HUES6 (cell line): ENCODE measurements at regions not wholly inside any gene's neighbourhood (a gene's known extent, or its start where the extent isn't known, plus 50 kb on each side); places are given as distances from the start of the nearest gene placed in this dataset.
A peak's percentile ranks its signal among the peaks of the same experiment; 100 is the strongest.

Source experiments
- H3K27ac ChIP-seq: 2 replicates; pipeline ENCODE4 v1.7.0; 2013; ENCODE audit warnings: low read depth, mild to moderate bottlenecking, low read length, inconsistent platforms
- H3K27me3 ChIP-seq: 2 replicates; pipeline ENCODE4 v1.6.1; 2013; ENCODE audit warnings: low read length; ENCODE audit not compliant: control insufficient read depth, insufficient read depth
- H3K36me3 ChIP-seq: 2 replicates; pipeline ENCODE4 v1.6.1; 2013; ENCODE audit warnings: low read length; ENCODE audit not compliant: control insufficient read depth, insufficient read depth
- H3K4me1 ChIP-seq: 2 replicates; pipeline ENCODE4 v1.6.1; 2013; ENCODE audit warnings: low read length; ENCODE audit not compliant: control insufficient read depth, insufficient read depth
- H3K4me3 ChIP-seq: 2 replicates; pipeline ENCODE4 v1.5.1; 2013; ENCODE audit warnings: low read depth, low read length
- H3K9ac ChIP-seq: one replicate; pipeline ENCODE4 v1.6.1; 2013; ENCODE audit warnings: mild to moderate bottlenecking, low read length
- H3K9me3 ChIP-seq: 2 replicates; pipeline ENCODE4 v1.6.1; 2013; ENCODE audit warnings: low read depth, low read length; ENCODE audit not compliant: control insufficient read depth, insufficient read depth

- H3K27me3 ChIP-seq: peaks cover 23% of the 10 kb centered on the region
- peaks cover 6% of the 10 kb centered on the region; the same call in 1 of the 2 replicates for H3K4me1 ChIP-seq
- no peak overlapping the region for H3K27ac ChIP-seq
- 0 out of 2 replicates have a peak, but pooled peaks cover 4% of the 10 kb centered on the region for H3K9me3 ChIP-seq
- no peak overlapping the region for H3K4me3 ChIP-seq
- H3K9ac ChIP-seq: no peak overlapping the region
- no peaks in the 10 kb centered on the region for H3K36me3 ChIP-seq
Observed at GRCh38 chrX:39168609-39169008, 367.4 kb downstream of the MID1IP1 start.

- no peak overlapping the region for H3K9ac ChIP-seq
- 0 out of 2 replicates have a peak, but pooled peaks cover 4% of the 10 kb centered on the region for H3K9me3 ChIP-seq
- H3K36me3 ChIP-seq: no peaks in the 10 kb centered on the region
- no peak overlapping the region for H3K4me3 ChIP-seq
- H3K4me1 ChIP-seq: peaks cover 6% of the 10 kb centered on the region; the same call in 1 of the 2 replicates
- no peak overlapping the region for H3K27ac ChIP-seq
- H3K27me3 ChIP-seq: peaks cover 10% of the 10 kb centered on the region; the same call in 1 of the 2 replicates
Observed at GRCh38 chrX:39169976-39170375, 368.7 kb downstream of the MID1IP1 start.

DNA sequence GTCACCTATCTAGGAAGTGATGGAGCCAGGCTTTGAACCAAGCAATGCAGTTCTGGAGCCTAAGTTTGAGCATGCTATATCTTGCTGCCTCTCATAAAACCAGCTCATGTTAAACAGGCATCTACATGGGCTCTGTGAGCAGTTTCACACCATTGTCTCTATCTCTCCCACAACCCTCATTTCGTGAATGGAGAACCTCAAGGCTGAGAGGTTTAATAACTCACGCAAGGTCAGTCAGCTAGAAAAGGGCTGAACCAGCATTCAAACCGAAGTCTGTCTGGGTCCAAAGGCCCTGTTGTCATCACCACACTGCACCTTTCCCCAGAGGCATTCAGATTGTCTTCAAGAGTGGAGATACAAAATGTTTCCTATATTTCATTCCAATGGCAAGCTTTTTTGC is 369.2 kb downstream of the MID1IP1 start:
- Histone ChIP-seq H3K4me3 (no peak overlapping the region), H3K9me3 (0 out of 2 replicates have a peak, but pooled peaks cover 4% of the 10 kb centered on the region), H3K27ac (no peak overlapping the region), H3K36me3 (no peaks in the 10 kb centered on the region), H3K4me1 (peaks cover 6% of the 10 kb centered on the region; the same call in 1 of the 2 replicates), H3K9ac (no peak overlapping the region), H3K27me3 (peaks cover 5% of the 10 kb centered on the region; the same call in 1 of the 2 replicates)

GRCh38 chrX:39171686-39172085 is 370.4 kb downstream of the MID1IP1 start:
- Histone ChIP-seq H3K4me1 (peaks cover 14% of the 10 kb centered on the region), H3K9ac (no peak overlapping the region), H3K36me3 (no peaks in the 10 kb centered on the region), H3K27me3 (no peaks in the 10 kb centered on the region; the same call in 1 of the 2 replicates), H3K9me3 (0 out of 2 replicates have a peak, but pooled peaks cover 4% of the 10 kb centered on the region), H3K27ac (no peak overlapping the region), H3K4me3 (no peak overlapping the region)

GRCh38 chrX:39174241-39174771 is 373.0 kb downstream of the MID1IP1 start:
- Histone ChIP-seq H3K9ac (no peak overlapping the region), H3K4me1 (peaks cover 8% of the 10 kb centered on the region)

GRCh38 chrX:39174772-39175417 is 373.6 kb downstream of the MID1IP1 start:
- no peaks in the 10 kb centered on the region for H3K36me3 ChIP-seq
- H3K9ac ChIP-seq: no peak overlapping the region
- H3K27me3 ChIP-seq: no peaks in the 10 kb centered on the region; the same call in 1 of the 2 replicates
- peaks cover 8% of the 10 kb centered on the region for H3K4me1 ChIP-seq
- no peak overlapping the region for H3K27ac ChIP-seq
- no peak overlapping the region for H3K4me3 ChIP-seq
- H3K9me3 ChIP-seq: 0 out of 2 replicates have a peak, but pooled peaks cover 4% of the 10 kb centered on the region

More at GRCh38 chrX:39174241-39174771, 373.0 kb downstream of the MID1IP1 start:
- Histone ChIP-seq H3K9me3 (0 out of 2 replicates have a peak, but pooled peaks cover 4% of the 10 kb centered on the region), H3K27me3 (no peaks in the 10 kb centered on the region; the same call in 1 of the 2 replicates), H3K4me3 (no peak overlapping the region), H3K36me3 (no peaks in the 10 kb centered on the region), H3K27ac (no peak overlapping the region)

- Histone ChIP-seq H3K4me3 (no peak overlapping the region), H3K9ac (no peak overlapping the region), H3K36me3 (no peaks in the 10 kb centered on the region), H3K9me3 (0 out of 2 replicates have a peak, but pooled peaks cover 4% of the 10 kb centered on the region), H3K27ac (no peak overlapping the region), H3K27me3 (no peaks in the 10 kb centered on the region; the same call in 1 of the 2 replicates), H3K4me1 (peaks cover 8% of the 10 kb centered on the region)
Observed at GRCh38 chrX:39175418-39176057, 374.3 kb downstream of the MID1IP1 start.

- Histone ChIP-seq H3K36me3 (no peaks in the 10 kb centered on the region), H3K27me3 (no peaks in the 10 kb centered on the region; the same call in 1 of the 2 replicates), H3K9ac (no peak overlapping the region), H3K4me3 (no peak overlapping the region), H3K9me3 (0 out of 2 replicates have a peak, but pooled peaks cover 4% of the 10 kb centered on the region), H3K4me1 (peaks cover 8% of the 10 kb centered on the region), H3K27ac (no peak overlapping the region)
Observed at GRCh38 chrX:39176105-39176504, 374.8 kb downstream of the MID1IP1 start.

- H3K9me3 ChIP-seq: peaks cover 14% of the 10 kb centered on the region
- no peaks in the 10 kb centered on the region for H3K36me3 ChIP-seq
- H3K4me1 ChIP-seq: no peaks in the 10 kb centered on the region
- H3K4me3 ChIP-seq: no peak overlapping the region
- H3K9ac ChIP-seq: no peak overlapping the region
- H3K27me3 ChIP-seq: no peaks in the 10 kb centered on the region
- no peak overlapping the region for H3K27ac ChIP-seq
Observed at GRCh38 chrX:39189431-39189830, 388.2 kb downstream of the MID1IP1 start.

- Histone ChIP-seq H3K9ac (no peak overlapping the region), H3K4me3 (peak overlapping the region; percentile 13; the same call in 1 of the 2 replicates), H3K9me3 (no peaks in the 10 kb centered on the region), H3K27ac (no peak overlapping the region), H3K4me1 (peaks cover 25% of the 10 kb centered on the region), H3K27me3 (no peaks in the 10 kb centered on the region), H3K36me3 (no peaks in the 10 kb centered on the region)
Observed at GRCh38 chrX:39194673-39195072, 393.4 kb downstream of the MID1IP1 start.

- H3K27ac ChIP-seq: no peak overlapping the region
- no peaks in the 10 kb centered on the region for H3K36me3 ChIP-seq
- peak overlapping the region; percentile 13; the same call in 1 of the 2 replicates for H3K4me3 ChIP-seq
- H3K9me3 ChIP-seq: no peaks in the 10 kb centered on the region
- H3K4me1 ChIP-seq: peaks cover 25% of the 10 kb centered on the region
- no peak overlapping the region for H3K9ac ChIP-seq
- H3K27me3 ChIP-seq: no peaks in the 10 kb centered on the region
Observed at GRCh38 chrX:39195156-39195555, 393.9 kb downstream of the MID1IP1 start.
